Hypothalamus (tissue), 51 donors: ENCODE measurements at regions not wholly inside any gene's neighbourhood (a gene's known extent, or its start where the extent isn't known, plus 50 kb on each side); places are given as distances from the start of the nearest gene placed in this dataset.
"Not testable (repeated sequence)": the region's sequence is repeated elsewhere in the genome, so short reads cannot be mapped to it uniquely, and the experiment has no call there.

Experiments used
- DNase-seq, 51 donors: peaks; one replicate each; lab custom pipeline; 2025; lab: John Stamatoyannopoulos, UW

DNA sequence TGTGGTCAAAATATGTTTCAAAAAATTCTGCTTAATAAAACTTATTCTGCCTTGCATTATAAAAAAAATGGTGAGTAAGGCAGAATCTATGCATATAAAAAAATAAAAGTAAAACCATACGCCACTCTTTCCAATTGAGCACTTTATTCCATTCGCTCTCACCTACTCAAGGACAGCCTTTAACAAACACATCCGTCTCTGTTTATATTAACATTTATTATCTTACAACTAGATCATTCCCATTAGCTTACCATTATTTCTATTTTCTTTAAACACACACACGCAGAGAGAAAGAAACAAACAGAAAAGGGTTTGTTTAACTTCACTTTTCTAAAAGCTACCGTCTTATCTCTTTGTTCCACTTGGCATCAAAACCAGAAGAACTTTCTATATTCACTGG is 598.9 kb upstream of the CHRM3 start:
- DNase-seq, result no peak

DNA sequence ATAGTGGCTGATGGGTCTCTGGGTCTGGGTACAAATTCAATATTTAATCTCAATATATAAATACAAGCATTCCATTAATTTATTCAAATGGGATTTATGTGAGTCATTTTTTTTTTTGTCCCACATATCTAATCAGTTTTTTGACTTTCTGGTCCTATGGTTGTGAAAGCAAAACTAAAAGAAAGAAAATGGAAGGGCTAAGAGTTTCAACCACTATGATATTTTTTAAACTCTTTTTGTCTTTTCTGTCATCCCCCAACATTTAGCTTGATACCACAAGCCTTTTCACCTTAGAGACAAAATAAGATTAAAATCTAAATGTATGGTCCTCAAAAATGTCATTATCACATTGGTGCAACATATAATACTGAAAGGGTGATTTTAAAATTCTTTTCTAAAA is 602.7 kb upstream of the CHRM3 start:
- no peak for DNase-seq

- no peak for DNase-seq
Observed at GRCh38 chr1:238779716-238780115, 606.7 kb upstream of the CHRM3 start.

DNA sequence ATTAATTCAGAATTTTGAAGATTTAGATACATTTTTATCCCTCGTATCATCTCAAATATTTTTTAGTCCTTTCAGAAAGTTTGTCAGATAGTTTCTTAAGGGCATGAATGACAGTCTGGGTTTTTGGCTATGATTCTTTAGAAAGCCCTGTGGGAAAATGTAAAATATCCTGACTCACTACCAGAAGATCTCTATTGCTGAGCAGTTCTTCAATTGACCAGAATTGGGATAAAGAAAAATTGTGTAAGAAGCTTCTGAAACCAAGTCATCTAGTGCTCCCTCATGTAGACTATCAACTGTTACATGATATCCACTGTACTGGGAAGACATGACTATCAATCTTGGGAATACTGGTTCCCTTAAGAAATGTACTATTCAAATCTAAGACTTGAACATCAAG is 608.3 kb upstream of the CHRM3 start:
- no peak for DNase-seq

- no peak for DNase-seq
Observed at GRCh38 chr1:238777551-238777950, 608.8 kb upstream of the CHRM3 start.

GRCh38 chr1:238776126-238776525 is 610.2 kb upstream of the CHRM3 start:
- no peak for DNase-seq

- no peak for DNase-seq
Observed at GRCh38 chr1:238772322-238772721, 614.0 kb upstream of the CHRM3 start.

DNA sequence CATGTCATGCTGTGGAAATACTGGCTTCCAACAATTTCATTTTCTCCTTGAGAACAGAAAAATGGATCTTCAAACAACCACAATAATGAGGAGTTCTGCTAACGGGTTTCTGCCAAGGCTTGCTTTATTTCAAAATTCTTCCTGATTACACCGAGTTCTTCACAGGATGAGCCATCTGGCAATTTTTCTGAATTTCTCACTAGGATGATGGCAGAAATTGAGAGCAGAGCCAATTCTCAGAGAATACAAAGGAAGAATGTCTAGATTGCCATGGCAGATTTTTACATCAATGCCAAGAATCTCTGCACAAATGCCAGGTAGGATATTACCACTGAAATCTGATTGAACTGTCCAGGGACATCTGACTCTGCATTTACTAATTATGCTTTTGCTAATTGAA is 619.0 kb upstream of the CHRM3 start:
- peak in 1 of 51 donors; percentile 19 for DNase-seq

- DNase-seq, result no peak
Observed at GRCh38 chr1:238764779-238765178, 621.6 kb upstream of the CHRM3 start.

GRCh38 chr1:238753252-238753651 is 633.1 kb upstream of the CHRM3 start:
- DNase-seq, result no peak

DNA sequence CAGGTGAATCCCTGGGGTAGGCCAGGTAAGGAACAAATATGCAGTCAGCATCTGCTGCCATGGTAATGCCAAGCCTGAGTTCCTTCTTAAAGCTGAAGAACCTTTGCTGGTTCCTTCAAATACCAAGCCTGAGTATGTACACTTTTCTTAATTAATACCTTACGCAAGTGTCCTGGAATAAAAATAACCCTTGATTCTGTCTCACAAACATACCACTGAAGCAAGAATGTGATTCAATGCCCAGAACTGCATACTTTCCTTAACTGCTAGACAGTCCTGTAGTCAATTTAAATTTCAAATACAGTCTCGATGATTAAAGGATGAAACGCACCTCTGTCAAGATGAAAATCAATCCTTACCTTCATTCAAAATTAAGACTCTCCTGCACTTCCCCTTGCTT is 634.0 kb upstream of the CHRM3 start:
- no peak for DNase-seq

- DNase-seq, result no peak
Observed at GRCh38 chr1:238745069-238745468, 641.3 kb upstream of the CHRM3 start.

DNA sequence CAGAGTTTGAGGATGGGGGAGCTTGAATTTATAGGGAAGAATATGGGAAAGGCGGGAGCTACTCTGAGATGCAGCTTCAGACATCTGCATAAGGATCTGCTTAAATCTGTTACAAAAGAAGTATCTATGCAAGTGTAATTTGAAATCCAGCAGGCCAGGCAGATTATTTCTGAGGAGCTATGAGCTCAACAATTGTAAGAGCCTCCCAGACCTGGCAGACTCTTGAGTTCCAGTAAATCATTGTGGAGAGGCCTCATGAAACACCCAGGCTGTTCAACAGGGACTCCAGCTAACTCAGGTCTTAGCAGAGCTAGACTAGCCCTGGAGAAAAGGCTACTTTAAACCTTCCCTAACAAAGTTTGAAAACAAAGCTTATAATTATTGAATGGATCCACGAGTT is 647.5 kb upstream of the CHRM3 start:
- no peak for DNase-seq

DNA sequence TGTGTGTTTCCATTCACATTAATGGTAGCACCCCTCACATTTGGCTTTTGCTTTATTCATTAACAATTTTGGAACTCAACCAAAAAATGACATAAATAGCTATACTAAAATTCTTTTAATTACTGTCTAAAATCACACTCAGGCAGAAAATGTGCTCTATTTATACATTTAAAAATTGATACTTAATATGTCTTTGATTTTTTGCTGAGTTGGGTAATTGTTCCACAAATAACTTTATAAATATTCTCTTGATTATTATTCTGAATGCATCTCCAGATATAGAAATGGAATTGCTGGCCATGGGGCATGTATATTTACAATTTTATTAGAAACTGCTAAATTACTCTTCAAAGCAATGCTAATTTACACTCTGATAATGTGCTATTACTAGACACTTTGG is 658.7 kb upstream of the CHRM3 start:
- DNase-seq, result no peak

- DNase-seq, result no peak
Observed at GRCh38 chr1:238722812-238723211, 663.6 kb upstream of the CHRM3 start.

- DNase-seq, result no peak
Observed at GRCh38 chr1:238710697-238711096, 675.7 kb upstream of the CHRM3 start.

GRCh38 chr1:238701024-238701423 is 685.3 kb upstream of the CHRM3 start:
- DNase-seq, result no peak

DNA sequence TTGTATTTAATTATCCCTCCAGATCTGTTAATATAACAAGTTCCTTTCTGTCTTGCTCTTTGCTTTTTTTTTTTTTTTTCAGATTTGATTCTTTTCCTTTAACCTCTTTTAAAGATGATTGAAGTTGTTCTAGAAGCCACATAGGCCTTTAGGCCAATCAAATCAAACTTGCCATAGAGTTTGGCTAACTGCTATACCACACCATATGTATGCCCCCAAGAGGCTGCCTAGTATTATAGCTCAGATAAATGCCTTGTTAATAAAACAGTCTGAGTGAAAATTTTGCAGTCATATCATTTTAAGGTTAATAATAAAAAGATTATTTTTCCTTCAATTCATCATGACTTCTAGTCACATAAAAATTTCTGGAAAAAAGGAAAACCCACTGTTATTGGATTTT is 696.0 kb upstream of the CHRM3 start:
- DNase-seq, result no peak

- not testable (repeated sequence) for DNase-seq
Observed at GRCh38 chr1:238684576-238684975, 701.8 kb upstream of the CHRM3 start.

DNA sequence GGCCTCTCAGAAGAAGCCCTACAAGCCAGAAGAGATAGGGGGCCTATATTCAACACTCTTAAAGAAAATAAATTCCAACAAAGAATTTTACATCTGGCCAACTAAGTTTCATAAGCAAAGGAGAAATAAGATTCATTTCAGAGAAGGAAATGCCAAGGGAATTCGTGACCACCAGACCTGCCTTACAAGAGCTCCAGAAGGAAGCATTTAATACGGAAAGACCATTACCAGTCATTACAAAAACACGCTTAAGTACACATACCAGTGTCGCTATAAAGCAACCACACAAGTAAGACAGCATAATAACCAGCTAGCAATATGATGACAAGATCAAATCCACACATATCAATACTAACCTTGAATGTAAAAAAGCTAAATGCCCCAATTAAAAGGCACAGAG is 704.9 kb upstream of the CHRM3 start:
- no peak for DNase-seq

- no peak for DNase-seq
Observed at GRCh38 chr1:238681021-238681420, 705.3 kb upstream of the CHRM3 start.

- no peak for DNase-seq
Observed at GRCh38 chr1:238677567-238677966, 708.8 kb upstream of the CHRM3 start.

DNA sequence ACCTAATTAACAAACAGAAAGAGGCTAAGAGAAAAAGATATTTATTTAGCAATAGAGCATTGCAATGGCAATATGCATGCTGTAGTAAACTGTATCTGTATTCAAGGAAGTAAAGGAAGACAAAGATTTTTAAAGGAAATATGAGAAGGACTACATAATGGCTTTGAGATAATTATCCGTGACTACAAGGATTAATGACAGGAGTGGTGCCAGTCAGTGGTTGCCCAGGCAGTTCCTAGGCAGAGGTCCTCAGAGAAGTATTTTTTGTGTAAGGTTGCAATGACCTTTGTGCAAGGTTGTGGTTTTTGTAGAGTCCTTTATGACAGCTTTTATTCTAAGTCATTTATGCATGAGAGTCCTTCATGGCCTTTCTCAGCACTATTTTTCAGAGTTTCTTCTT is 711.1 kb upstream of the CHRM3 start:
- DNase-seq, result no peak

- DNase-seq, result no peak
Observed at GRCh38 chr1:238674316-238674715, 712.1 kb upstream of the CHRM3 start.
